ENCODE measurements at regions not wholly inside any gene's neighbourhood (a gene's known extent, or its start where the extent isn't known, plus 50 kb on each side); places are given as distances from the start of the nearest gene placed in this dataset.

- FAIRE-seq: no peak
- Histone ChIP-seq H3K79me1 (ENCODE audit: low read depth, low read length) (no peaks in the 10 kb centered on the region), H3K4me1 (replicated peaks in 1 of 4; ENCODE audit: control insufficient read depth in 3 of 4, insufficient read depth in 4 of 4, low read length in 3 of 4) (no peaks in the 10 kb centered on the region), H3K56ac (replicated peaks; ENCODE audit: insufficient read length, low read depth, low read length) (no peak overlapping the region), H3K18ac (ENCODE audit: extremely low read depth, low read length) (no peak overlapping the region), H4K20me1 (replicated peaks in 1 of 2; ENCODE audit: control insufficient read depth in 1 of 2, insufficient read depth in 2 of 2, low read length in 2 of 2) (no peaks in the 10 kb centered on the region), H4K5ac (ENCODE audit: insufficient read length, low read depth, low read length) (no peak overlapping the region), H2BK5ac (ENCODE audit: low read depth, low read length) (no peak overlapping the region), H3K79me2 (ENCODE audit: control insufficient read depth in 1 of 2, insufficient read depth in 2 of 2, low read length in 2 of 2) (no peaks in the 10 kb centered on the region), H3K23ac (ENCODE audit: insufficient read length) (no peak overlapping the region), H2BK20ac (ENCODE audit: low read length) (no peak overlapping the region), H3K36me3 (ENCODE audit: control insufficient read depth in 2 of 4, insufficient read depth in 4 of 4, low read length in 3 of 4) (no peaks in the 10 kb centered on the region; a peak in 1 of 8 replicates), H3K4me2 (ENCODE audit: insufficient read depth in 1 of 2, low read depth in 2 of 2, low read length in 2 of 2) (no peak overlapping the region), H3K27me3 (replicated peaks in 1 of 4; ENCODE audit: control insufficient read depth in 3 of 4, extremely low read depth in 1 of 4, insufficient read depth in 3 of 4, low read length in 3 of 4) (no peaks in the 10 kb centered on the region), H2BK15ac (ENCODE audit: low read length) (no peak overlapping the region), H3K9ac (replicated peaks in 1 of 4; ENCODE audit: extremely low read depth in 1 of 4, low read depth in 3 of 4, low read length in 3 of 4) (no peak overlapping the region), H3K4me3 (ENCODE audit: extremely low read depth in 1 of 4, insufficient read depth in 2 of 4, low read depth in 3 of 4, low read length in 4 of 4) (no peak overlapping the region), H4K8ac (ENCODE audit: extremely low read depth, insufficient read depth, low read length) (no peak overlapping the region), H3K4ac (replicated peaks; ENCODE audit: insufficient read length, low read depth, low read length) (no peak overlapping the region), H4K91ac (replicated peaks; ENCODE audit: insufficient read length, low read length) (no peak overlapping the region), H3K23me2 (ENCODE audit: low read depth, low read length) (no peaks in the 10 kb centered on the region; the same call in 1 of the 2 replicates), H2BK12ac (ENCODE audit: low read depth, low read length) (no peak overlapping the region), H2AK5ac (ENCODE audit: low read depth, low read length) (no peak overlapping the region), H2BK120ac (replicated peaks; ENCODE audit: low read depth, low read length) (no peak overlapping the region), H3K14ac (ENCODE audit: insufficient read length) (no peak overlapping the region), H3K9me3 (ENCODE audit: insufficient read depth in 2 of 2, low read depth in 1 of 2, low read length in 1 of 2) (no peaks in the 10 kb centered on the region), H3K27ac (ENCODE audit: low read depth, low read length) (no peak overlapping the region), H2AFZ (ENCODE audit: low read length) (no peak overlapping the region)
- DNase-seq (ENCODE audit: low read depth in 1 of 2, low spot score in 2 of 2): no peak
- POLR2A ChIA-PET (ENCODE audit: partially characterized antibody): no interaction called here
- CTCF ChIA-PET (ENCODE audit: partially characterized antibody): interaction anchor here (0.8 kb wide), 1 partner anchor 257 kb away, joined by 4 read pairs; no protein-coding TSS in a partner anchor
- no peak for TF ChIP-seq BACH1 (IDR thresholded peaks at IDR 0.05; ENCODE audit: low read length)
- no peak for TF ChIP-seq RXRA (IDR thresholded peaks at IDR 0.05; ENCODE audit: insufficient read depth, low read depth, low read length)
- TF ChIP-seq RBBP5 (IDR thresholded peaks at IDR 0.05; ENCODE audit: borderline replicate concordance, low read depth, low read length): no peak
- TF ChIP-seq MAX (IDR thresholded peaks at IDR 0.05): no peak
- no peak for TF ChIP-seq FOSL1 (IDR thresholded peaks at IDR 0.05; ENCODE audit: insufficient read depth, low read depth, low read length)
- no peak for TF ChIP-seq CTBP2 (IDR thresholded peaks at IDR 0.05; ENCODE audit: borderline replicate concordance, insufficient read depth, insufficient read length, low read length)
- TF ChIP-seq POU5F1 (IDR thresholded peaks at IDR 0.05; ENCODE audit: low read depth, low read length): no peak
- TF ChIP-seq CHD2 (IDR thresholded peaks at IDR 0.05; ENCODE audit: low read length): no peak
- TF ChIP-seq SIN3A (conservative IDR thresholded peaks at IDR 0.05 in 1 of 2, IDR thresholded peaks at IDR 0.05 in 1 of 2; ENCODE audit: low read depth in 1 of 2, low read length in 2 of 2): no peak
- no peak for TF ChIP-seq CTCF (IDR thresholded peaks at IDR 0.05; ENCODE audit: control extremely low read depth in 1 of 3, insufficient read depth in 1 of 3, low read depth in 1 of 3, low read length in 3 of 3)
- no peak for TF ChIP-seq HDAC2 (IDR thresholded peaks at IDR 0.05; ENCODE audit: borderline replicate concordance in 1 of 2, low read depth in 2 of 2, low read length in 2 of 2)
- no peak for TF ChIP-seq KDM4A (IDR thresholded peaks at IDR 0.05; ENCODE audit: low read depth, low read length, severe bottlenecking)
Measured at GRCh38 chr7:19915596-19915995, 142.2 kb upstream of the TMEM196 start.

Data from H1 (cell line).